ENCODE measurements at regions not wholly inside any gene's neighbourhood (a gene's known extent, or its start where the extent isn't known, plus 50 kb on each side); places are given as distances from the start of the nearest gene placed in this dataset.
"Not testable (repeated sequence)": the region's sequence is repeated elsewhere in the genome, so short reads cannot be mapped to it uniquely, and the experiment has no call there.

DNA sequence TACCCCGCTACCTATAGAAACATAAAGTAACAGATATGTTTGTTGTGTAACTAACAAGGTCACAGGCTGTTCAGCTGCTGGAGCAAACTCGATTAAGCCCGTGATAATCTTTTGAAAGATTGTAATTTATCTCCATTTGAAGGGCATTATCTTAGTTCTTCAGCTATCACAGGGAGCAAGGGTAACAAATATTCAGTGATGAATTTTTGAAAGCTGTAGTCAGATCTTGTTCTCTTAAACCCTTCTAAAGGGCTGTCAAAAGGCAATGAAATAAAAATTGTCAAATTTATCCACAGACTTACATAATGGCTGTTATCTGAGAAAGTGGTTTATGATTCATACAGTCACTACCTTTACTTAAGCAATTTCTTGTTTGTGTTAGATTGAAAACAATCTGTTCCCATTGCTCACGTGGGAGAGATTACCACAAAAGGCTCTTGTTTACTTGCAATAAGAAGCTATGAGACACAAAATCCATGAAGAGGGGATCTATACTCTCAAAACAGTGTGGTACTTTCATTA is 78.3 kb upstream of the ZNF608 start:
- Histone ChIP-seq H3K4me1 (ENCODE audit: insufficient read depth) (peaks cover 2% of the 10 kb centered on the region), H3K4me3 (ENCODE audit: low read depth, low read length) (no peak overlapping the region), H3K36me3 (ENCODE audit: insufficient read depth) (no peaks in the 10 kb centered on the region), H3K27ac (ENCODE audit: low read depth) (no peak overlapping the region)
- DNase-seq (ENCODE audit: extremely low spot score) = no peak
- 61% methylated on average over 4 of the region's 4 CpGs for WGBS

DNA sequence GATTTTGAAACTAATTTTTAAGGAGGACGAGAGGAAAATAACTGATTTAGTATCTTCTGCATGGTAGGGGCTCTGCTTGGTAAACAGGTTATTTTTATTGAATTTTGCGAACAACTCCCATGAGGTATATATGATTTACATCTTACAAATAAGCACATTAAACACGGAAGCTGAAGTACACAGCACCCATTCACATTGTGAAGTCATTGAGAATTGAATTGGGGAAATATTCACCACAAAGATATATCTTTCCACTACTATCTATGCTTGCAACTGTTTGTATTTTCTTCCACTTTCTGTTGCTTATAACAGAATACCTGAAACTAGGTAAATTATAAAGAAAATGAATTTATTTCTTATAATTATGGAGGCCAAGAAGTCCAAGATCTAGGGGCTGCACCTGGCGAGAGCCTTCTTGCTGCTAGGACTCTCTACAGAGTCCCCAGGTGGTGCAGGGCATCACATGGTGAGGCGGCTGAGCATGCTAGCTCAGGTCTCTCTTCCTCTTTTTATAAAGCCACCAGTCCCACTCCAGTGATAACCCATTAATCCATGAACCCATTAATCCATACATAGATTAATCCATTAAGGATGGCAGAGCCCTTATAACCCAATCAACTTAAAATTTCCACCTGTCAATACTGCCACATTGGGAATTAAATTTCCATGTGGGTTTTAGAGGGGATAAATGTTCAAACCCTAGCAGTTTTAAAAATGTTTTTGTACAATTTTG is 79.0 kb upstream of the ZNF608 start:
- no peak for DNase-seq (ENCODE audit: extremely low spot score)
- Histone ChIP-seq H3K4me1 (ENCODE audit: insufficient read depth) (peaks cover 2% of the 10 kb centered on the region), H3K36me3 (ENCODE audit: insufficient read depth) (no peaks in the 10 kb centered on the region), H3K27ac (ENCODE audit: low read depth) (no peak overlapping the region), H3K4me3 (ENCODE audit: low read depth, low read length) (no peak overlapping the region)
- 90% methylated on average over 5 of the region's 5 CpGs for WGBS

DNA sequence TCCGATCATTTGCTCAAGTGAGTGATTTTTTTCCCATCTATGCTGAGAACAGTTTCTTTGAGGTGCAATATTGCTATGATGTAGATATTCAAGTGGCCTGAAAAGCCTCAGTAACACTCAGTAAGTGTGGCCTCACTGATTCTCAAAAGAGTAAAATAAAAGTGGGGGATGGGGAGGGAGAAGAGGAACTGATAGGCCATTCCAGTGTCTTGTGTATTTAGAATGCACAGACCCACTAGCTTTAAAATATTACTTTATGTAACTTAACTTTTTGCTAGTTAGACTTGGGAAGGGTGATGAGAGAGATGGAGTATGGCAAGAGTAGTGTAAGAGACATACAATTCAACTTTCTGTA is 79.5 kb upstream of the ZNF608 start:
- no peak overlapping the region for H3K27ac ChIP-seq (ENCODE audit: low read depth)
- no peak overlapping the region for H3K4me3 ChIP-seq (ENCODE audit: low read depth, low read length)
- H3K36me3 ChIP-seq (ENCODE audit: insufficient read depth) = no peaks in the 10 kb centered on the region
- WGBS = 99% methylated on average over 1 of the region's 1 CpG
- DNase-seq (ENCODE audit: extremely low spot score) = no peak
- H3K4me1 ChIP-seq (ENCODE audit: insufficient read depth) = peaks cover 2% of the 10 kb centered on the region

DNA sequence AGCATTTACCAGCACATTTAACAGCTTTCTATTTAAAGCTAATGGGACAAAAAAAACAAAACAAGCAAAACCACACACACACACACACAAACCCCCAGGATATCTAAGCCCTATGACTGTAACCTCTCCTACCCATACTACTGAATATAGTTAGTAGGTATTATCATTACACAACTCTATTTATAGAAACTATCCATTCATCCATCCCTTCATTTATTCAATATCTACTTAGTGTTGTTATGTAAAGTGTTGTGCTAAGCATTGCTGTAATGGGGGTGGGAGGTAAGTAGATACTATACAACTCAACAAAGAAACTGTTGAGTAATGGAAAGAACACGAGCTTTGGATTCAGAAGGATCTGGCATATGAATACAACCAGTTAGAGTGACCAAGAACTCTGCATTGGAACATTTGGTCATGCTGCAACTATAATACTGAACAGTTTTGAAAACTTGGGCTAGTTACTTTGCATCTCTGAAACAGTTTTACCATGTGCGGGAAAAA is 82.3 kb upstream of the ZNF608 start:
- WGBS = 93% methylated on average over 2 of the region's 2 CpGs
- no peak for DNase-seq (ENCODE audit: extremely low spot score)
- peaks cover 2% of the 10 kb centered on the region for H3K4me1 ChIP-seq (ENCODE audit: insufficient read depth)

DNA sequence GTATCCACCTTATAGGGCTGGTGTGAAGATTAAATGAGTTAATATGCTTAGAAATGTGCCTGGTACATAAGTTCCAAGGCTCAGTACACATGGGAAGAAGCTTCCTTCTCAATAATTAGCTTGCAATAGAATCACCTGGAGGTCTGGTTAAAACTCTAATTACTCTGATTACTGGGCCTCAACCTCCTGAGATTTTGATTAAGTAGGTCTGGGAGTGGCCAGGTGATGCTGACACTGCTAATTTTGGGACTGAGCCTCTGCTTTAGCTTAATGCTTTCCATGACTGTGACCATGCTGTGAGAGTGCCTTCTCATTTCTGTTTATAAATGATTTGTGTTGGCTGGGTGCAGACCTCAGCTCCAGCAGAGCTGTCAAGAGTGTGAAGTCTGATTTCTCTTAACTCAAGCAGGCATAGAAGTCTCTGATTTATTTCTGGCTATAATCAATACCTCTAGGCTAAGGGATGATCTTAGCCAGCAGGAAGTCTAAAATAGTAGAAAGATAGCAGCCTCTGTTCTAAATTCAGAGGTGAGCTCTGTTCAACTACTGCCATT is 85.3 kb upstream of the ZNF608 start:
- DNase-seq (ENCODE audit: extremely low spot score) = no peak
- Histone ChIP-seq H3K36me3 (ENCODE audit: insufficient read depth) (no peaks in the 10 kb centered on the region), H3K4me1 (ENCODE audit: insufficient read depth) (no peaks in the 10 kb centered on the region), H3K27ac (ENCODE audit: low read depth) (no peak overlapping the region), H3K4me3 (ENCODE audit: low read depth, low read length) (no peak overlapping the region)

More for the DNA sequence above, 82.3 kb upstream of the ZNF608 start:
- Histone ChIP-seq H3K36me3 (ENCODE audit: insufficient read depth) (no peaks in the 10 kb centered on the region), H3K4me3 (ENCODE audit: low read depth, low read length) (no peak overlapping the region), H3K27ac (ENCODE audit: low read depth) (no peak overlapping the region)

DNA sequence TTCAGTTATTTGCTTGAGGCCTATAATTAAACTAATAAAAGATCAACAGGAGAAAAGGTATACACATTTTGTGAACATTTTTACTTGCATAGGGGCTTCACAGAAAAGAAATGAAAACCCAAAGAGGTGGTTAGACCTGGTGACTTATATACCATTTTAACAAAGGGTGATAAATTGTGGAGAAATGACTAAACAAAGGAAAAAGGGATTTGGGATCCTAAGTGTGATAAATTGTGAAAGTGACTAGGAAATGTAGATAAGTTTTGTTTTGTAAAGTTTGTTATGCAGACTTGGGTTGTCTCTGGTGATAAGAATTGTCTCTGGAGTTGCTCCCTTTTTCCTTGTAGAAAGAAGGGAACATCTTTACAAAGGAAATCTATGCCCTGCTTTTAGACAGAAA is 86.1 kb upstream of the ZNF608 start:
- no peaks in the 10 kb centered on the region for H3K36me3 ChIP-seq (ENCODE audit: insufficient read depth)
- H3K4me3 ChIP-seq (ENCODE audit: low read depth, low read length) = no peak overlapping the region
- no peak overlapping the region for H3K27ac ChIP-seq (ENCODE audit: low read depth)
- no peaks in the 10 kb centered on the region for H3K4me1 ChIP-seq (ENCODE audit: insufficient read depth)
- DNase-seq (ENCODE audit: extremely low spot score) = no peak

DNA sequence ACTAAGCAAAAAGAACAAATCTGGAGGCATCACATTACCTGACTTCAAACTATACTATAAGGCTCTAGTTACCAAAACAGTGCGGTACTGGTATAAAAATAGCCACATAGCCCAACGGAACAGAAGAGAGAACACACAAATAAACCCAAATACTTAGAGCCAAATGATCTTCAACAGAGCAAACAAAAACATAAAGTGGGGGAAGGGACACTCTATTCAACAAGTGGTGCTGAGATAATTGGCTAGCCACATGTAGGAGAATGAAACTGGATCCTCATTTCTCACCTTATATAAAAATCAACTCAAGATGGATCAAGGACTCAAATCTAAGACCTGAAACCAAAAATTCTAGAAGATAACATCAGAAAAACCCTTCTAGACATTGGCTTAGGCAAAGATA is 89.9 kb upstream of the ZNF608 start:
- H3K27ac ChIP-seq (ENCODE audit: low read depth); H3K36me3 ChIP-seq (ENCODE audit: insufficient read depth); DNase-seq (ENCODE audit: extremely low spot score); H3K4me3 ChIP-seq (ENCODE audit: low read depth, low read length); H3K4me1 ChIP-seq (ENCODE audit: insufficient read depth): not testable (repeated sequence)
- WGBS = 95% methylated on average over 2 of the region's 2 CpGs

DNA sequence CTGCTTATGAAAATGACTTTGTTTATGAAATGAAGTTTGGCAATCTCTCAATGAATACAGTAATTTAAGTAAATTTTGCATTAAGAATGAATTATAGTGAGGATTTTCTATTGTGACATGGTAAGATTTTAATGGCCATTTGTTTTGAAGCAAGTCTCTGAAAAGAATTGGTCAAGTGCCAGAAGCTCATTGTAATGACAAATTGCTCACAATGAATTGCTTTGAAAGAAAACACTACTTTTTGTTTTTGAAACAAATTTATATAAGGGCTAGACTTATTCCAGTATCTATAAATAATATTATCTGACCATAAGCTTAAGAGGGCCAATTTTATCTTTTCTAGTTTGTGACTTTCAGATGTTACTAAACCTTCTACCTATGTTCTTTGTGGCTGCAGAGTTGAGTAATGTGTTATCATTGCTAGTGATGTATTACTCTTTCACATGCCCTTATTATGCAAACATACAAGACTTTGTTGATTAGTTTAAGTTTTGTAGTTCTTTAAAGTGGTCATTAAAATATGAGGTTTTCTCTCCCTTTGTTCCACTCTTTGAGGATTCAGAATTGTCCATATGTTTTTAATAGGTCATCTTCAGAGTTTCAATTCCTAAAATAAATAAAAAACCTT is 93.0 kb upstream of the ZNF608 start:
- DNase-seq (ENCODE audit: extremely low spot score) = no peak
- no peak overlapping the region for H3K27ac ChIP-seq (ENCODE audit: low read depth)
- peaks cover 1% of the 10 kb centered on the region for H3K4me1 ChIP-seq (ENCODE audit: insufficient read depth)
- H3K4me3 ChIP-seq (ENCODE audit: low read depth, low read length) = no peak overlapping the region
- H3K36me3 ChIP-seq (ENCODE audit: insufficient read depth) = no peaks in the 10 kb centered on the region

DNA sequence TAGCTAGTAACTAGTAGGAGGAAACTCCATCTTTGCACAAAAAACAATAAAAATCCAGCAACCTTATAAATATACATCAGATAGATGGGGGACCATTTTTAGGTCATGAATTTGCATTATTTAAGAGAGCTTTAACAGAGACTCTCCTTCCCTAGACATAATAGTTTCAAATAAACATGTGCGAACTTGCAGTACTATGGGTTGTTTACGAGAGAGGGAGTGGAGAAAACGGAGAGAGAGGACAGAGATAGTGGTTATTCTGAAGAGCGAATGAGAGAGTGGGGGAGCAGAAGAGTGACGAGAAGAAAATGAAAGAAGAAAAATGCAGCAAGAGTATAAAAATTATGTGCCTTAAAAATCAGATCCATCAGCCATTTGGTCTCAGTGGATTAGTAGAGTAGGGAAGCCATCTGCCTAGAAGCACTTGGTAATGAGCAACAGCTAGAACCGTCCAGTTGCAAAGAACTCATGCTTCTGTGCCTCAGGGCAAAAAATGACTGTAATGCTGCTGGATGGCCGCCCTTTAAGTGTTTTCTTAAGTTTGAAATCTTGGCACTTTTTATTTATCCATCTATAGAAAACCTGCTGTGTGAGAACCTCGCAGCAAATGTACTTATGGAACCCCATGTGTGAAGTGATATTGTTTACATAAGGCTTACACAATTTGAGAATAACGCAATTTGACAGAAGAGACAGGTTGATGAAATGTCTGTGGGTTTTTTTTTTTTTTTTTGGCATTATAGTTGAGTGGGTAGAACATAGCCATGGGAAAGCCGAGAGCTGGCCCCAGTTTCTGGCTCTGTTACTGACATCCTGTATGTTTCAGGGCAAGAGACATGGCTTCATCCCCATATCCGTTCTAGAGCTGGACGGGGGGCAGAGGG is 95.6 kb upstream of the ZNF608 start:
- no peak for DNase-seq (ENCODE audit: extremely low spot score)
- Histone ChIP-seq H3K4me1 (ENCODE audit: insufficient read depth) (peaks cover 1% of the 10 kb centered on the region), H3K36me3 (ENCODE audit: insufficient read depth) (no peaks in the 10 kb centered on the region), H3K27ac (ENCODE audit: low read depth) (no peak overlapping the region), H3K4me3 (ENCODE audit: low read depth, low read length) (no peak overlapping the region)
- 87% methylated on average over 12 of the region's 12 CpGs for WGBS

DNA sequence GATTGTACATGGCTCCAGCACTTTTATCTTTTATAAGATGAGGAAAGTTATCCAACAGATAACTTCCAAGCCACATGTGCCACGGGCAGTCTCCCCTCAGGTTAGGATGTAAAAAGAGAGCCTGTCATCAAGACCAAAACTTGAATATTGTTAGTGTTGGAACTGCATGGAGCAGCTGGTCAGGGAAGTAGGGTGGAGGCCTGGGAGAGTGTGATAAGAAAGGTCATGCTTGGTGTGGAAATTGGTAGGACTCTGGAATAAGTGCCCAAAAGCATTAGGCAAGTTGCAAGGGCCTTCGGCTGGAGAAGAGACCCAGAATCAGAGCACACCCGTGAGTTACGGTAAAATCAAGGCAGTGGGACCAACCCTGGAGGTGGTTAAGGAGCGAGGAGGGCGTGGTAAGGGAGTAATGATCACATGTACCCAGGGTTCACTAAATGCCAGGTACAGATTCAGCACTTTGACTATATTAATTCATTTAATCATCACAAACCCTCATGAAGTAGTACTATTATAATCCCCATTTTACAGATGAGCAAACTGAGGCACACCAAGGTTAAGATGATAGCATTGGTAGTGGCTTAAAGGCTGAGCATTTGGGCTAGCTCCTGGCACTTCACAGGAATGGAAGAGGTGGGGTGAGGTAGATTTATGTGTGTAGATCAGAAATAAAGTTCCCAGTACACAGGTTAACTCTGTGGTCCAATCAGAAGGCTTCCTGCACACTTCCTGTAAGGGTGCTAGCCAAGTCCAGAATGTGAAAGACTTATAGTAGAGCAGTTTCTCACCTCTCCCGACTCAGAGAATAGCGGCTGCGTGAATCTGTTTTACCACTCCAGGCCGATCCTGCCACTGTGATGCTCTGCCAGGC is 96.5 kb upstream of the ZNF608 start:
- Histone ChIP-seq H3K36me3 (ENCODE audit: insufficient read depth) (no peaks in the 10 kb centered on the region), H3K4me3 (ENCODE audit: low read depth, low read length) (no peak overlapping the region), H3K4me1 (ENCODE audit: insufficient read depth) (peaks cover 1% of the 10 kb centered on the region), H3K27ac (ENCODE audit: low read depth) (no peak overlapping the region)
- 95% methylated on average over 10 of the region's 10 CpGs for WGBS
- DNase-seq (ENCODE audit: extremely low spot score) = no peak

DNA sequence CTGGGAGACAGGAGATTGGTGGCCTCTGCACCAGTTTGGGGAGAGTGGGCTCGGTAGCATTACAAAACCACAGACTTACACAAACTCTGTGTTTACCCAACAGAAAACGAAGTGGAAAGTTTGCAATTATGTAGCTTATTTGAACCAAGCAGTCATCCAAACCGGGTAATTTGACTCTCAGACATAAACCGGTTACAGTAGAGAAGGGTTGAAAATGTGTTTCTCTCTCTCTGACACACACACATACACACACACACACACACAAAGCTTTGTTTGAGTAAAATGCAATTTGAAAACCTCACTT is 97.1 kb upstream of the ZNF608 start:
- no peak for DNase-seq (ENCODE audit: extremely low spot score)
- no peaks in the 10 kb centered on the region for H3K36me3 ChIP-seq (ENCODE audit: insufficient read depth)
- no peak overlapping the region for H3K4me3 ChIP-seq (ENCODE audit: low read depth, low read length)
- WGBS = 76% methylated on average over 4 of the region's 4 CpGs
- H3K4me1 ChIP-seq (ENCODE audit: insufficient read depth) = peaks cover 1% of the 10 kb centered on the region
- H3K27ac ChIP-seq (ENCODE audit: low read depth) = no peak overlapping the region

DNA sequence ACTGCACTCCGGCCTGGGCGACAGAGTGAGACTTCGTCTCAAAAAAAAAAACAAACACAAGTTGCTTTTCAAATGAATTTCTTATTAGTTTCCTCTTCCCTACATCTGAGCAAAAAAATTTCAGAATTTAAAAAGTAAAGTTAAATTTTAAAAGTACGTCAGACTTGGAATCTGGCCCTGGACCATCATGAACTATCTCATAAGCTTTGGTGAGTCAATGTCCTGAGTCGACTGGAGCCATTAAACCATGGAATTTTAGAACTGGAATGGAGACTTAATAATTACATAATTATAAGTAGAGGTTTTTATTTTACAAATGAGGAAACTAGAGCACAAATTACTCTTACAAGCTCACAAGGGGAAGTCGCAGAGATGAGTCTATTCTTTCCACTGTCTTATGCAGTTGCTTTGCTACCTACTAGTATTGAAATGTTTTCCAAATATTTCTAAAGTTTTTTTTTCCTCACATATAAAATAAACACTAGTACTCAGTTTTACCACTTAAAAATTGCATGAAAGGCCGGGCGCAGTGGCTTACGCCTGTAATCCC is 98.0 kb upstream of the ZNF608 start:
- DNase-seq (ENCODE audit: extremely low spot score) = no peak
- WGBS = 93% methylated on average over 9 of the region's 9 CpGs
- no peaks in the 10 kb centered on the region for H3K36me3 ChIP-seq (ENCODE audit: insufficient read depth)

DNA sequence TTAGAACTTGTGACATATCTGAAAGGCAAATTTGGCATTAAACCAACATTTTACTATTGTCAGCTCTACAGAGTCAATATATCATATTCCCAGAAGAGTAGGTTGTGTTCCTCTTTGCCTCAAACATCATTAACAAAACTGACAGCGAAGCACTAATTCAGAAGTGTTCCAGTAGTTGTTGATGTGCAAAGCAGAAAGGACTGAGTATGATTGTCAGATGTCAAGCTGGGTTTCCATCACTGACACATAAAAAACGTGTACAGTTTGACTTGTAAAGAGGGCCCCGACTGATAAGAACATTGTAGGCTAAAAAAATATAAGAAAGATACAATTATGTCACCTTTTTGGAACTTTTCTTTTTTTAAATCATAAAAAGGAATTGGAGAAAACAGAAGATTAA is 101.5 kb upstream of the ZNF608 start:
- no peaks in the 10 kb centered on the region for H3K4me1 ChIP-seq (ENCODE audit: insufficient read depth)
- H3K27ac ChIP-seq (ENCODE audit: low read depth) = no peak overlapping the region
- no peak overlapping the region for H3K4me3 ChIP-seq (ENCODE audit: low read depth, low read length)
- DNase-seq (ENCODE audit: extremely low spot score) = no peak
- WGBS = 87% methylated on average over 3 of the region's 3 CpGs
- H3K36me3 ChIP-seq (ENCODE audit: insufficient read depth) = no peaks in the 10 kb centered on the region

More for the DNA sequence above, 98.0 kb upstream of the ZNF608 start:
- Histone ChIP-seq H3K4me1 (ENCODE audit: insufficient read depth) (peaks cover 1% of the 10 kb centered on the region), H3K27ac (ENCODE audit: low read depth) (no peak overlapping the region), H3K4me3 (ENCODE audit: low read depth, low read length) (no peak overlapping the region)

Measured in urinary bladder (tissue), 3 donors.